H1 (cell line): ENCODE measurements at regions not wholly inside any gene's neighbourhood (a gene's known extent, or its start where the extent isn't known, plus 50 kb on each side); places are given as distances from the start of the nearest gene placed in this dataset.

Experiments used
- CTCF ChIA-PET: fragments of 300-600 bp; sonication (Branson Sonifier 250); formaldehyde crosslinking; loops from one replicate; lab custom pipeline; 2021; ENCODE audit not compliant: partially characterized antibody; lab: Charles Lee
- POLR2A ChIA-PET: fragments of 300-600 bp; sonication (Branson Sonifier 250); formaldehyde crosslinking; loops from one replicate; lab custom pipeline; 2021; ENCODE audit warnings: inconsistent platforms; ENCODE audit not compliant: partially characterized antibody; lab: Charles Lee
- DNase-seq, 2 experiments: peaks; one replicate each; pipeline versions ENCODE4 v3.0.0 to v3.0.0-alpha.2; 2010 to 2022; ENCODE audit warnings: low spot score in 2 of 2, low read depth in 1 of 2, mixed read lengths in 1 of 2
- FAIRE-seq: peaks from 2 replicates; lab custom pipeline; 2011; peaks lifted over from hg19 to GRCh38; lab: Jason Lieb, UNC
- H2AFZ ChIP-seq: 2 replicates; pipeline ENCODE4 v1.8.1; 2012; ENCODE audit warnings: low read length, inconsistent platforms
- H2AK5ac ChIP-seq: 2 replicates; pipeline ENCODE4 v1.6.1; 2013; ENCODE audit warnings: low read depth, low read length
- H2BK120ac ChIP-seq: replicated peaks from 2 replicates; pipeline ENCODE3; 2013; ENCODE audit warnings: low read depth, low read length, inconsistent platforms
- H2BK12ac ChIP-seq: 2 replicates; pipeline ENCODE4 v1.6.1; 2013; ENCODE audit warnings: low read depth, low read length
- H2BK15ac ChIP-seq: 2 replicates; pipeline ENCODE4 v1.6.1; 2013; ENCODE audit warnings: low read length
- H2BK20ac ChIP-seq: 2 replicates; pipeline ENCODE4 v1.6.1; 2013; ENCODE audit warnings: low read length
- H2BK5ac ChIP-seq: 2 replicates; pipeline ENCODE4 v1.6.1; 2013; ENCODE audit warnings: low read depth, low read length
- H3K14ac ChIP-seq: 2 replicates; pipeline ENCODE4 v1.6.1; 2013; ENCODE audit warnings: inconsistent platforms; ENCODE audit not compliant: insufficient read length
- H3K18ac ChIP-seq: 2 replicates; pipeline ENCODE4 v1.6.1; 2013; ENCODE audit warnings: low read length; ENCODE audit errors: extremely low read depth
- H3K23ac ChIP-seq: 2 replicates; pipeline ENCODE4 v1.6.1; 2013; ENCODE audit warnings: inconsistent platforms; ENCODE audit not compliant: insufficient read length
- H3K23me2 ChIP-seq: 2 replicates; pipeline ENCODE4 v1.6.1; 2013; ENCODE audit warnings: low read depth, low read length
- H3K27ac ChIP-seq: 2 replicates; pipeline ENCODE4 v1.6.1; 2011; ENCODE audit warnings: low read depth, low read length, inconsistent platforms
- H3K27me3 ChIP-seq, 4 experiments: replicated peaks in 1 of 4; 1 replicate in 1 of 4; 2 replicates in 3 of 4; pipeline versions ENCODE4 v1.6.1 to v1.8.1; 2011 to 2013; ENCODE audit warnings: low read length in 3 of 4, mild to moderate bottlenecking in 3 of 4, inconsistent platforms in 2 of 4, mixed read lengths in 2 of 4, moderate library complexity in 1 of 4; ENCODE audit not compliant: control insufficient read depth in 3 of 4, insufficient read depth in 3 of 4; ENCODE audit errors: extremely low read depth in 1 of 4
- H3K36me3 ChIP-seq, 4 experiments: 2 replicates each; pipeline versions ENCODE4 v1.6.1 to v1.8.1; 2011 to 2013; ENCODE audit warnings: mild to moderate bottlenecking in 4 of 4, low read length in 3 of 4, moderate library complexity in 2 of 4, control low read depth in 1 of 4, inconsistent platforms in 1 of 4; ENCODE audit not compliant: insufficient read depth in 4 of 4, control insufficient read depth in 2 of 4
- H3K4ac ChIP-seq: replicated peaks from 2 replicates; pipeline ENCODE3; 2013; ENCODE audit warnings: low read length, low read depth, mixed read lengths, inconsistent platforms; ENCODE audit not compliant: insufficient read length
- H3K4me1 ChIP-seq, 4 experiments: replicated peaks in 1 of 4; 1 replicate in 1 of 4; 2 replicates in 3 of 4; pipeline versions ENCODE4 v1.6.1 to v1.8.1; 2011 to 2013; ENCODE audit warnings: low read length in 3 of 4, inconsistent platforms in 2 of 4, mixed read lengths in 1 of 4; ENCODE audit not compliant: insufficient read depth in 4 of 4, control insufficient read depth in 3 of 4
- H3K4me2 ChIP-seq, 2 experiments: 2 replicates each; pipeline versions ENCODE4 v1.6.1 to v1.8.1; 2011 to 2013; ENCODE audit warnings: low read depth in 2 of 2, low read length in 2 of 2, control low read depth in 1 of 2, inconsistent platforms in 1 of 2, mild to moderate bottlenecking in 1 of 2; ENCODE audit not compliant: insufficient read depth in 1 of 2
- H3K4me3 ChIP-seq, 4 experiments: fragments of 200-600, 300-600 bp in 1 of 4; sonication (generic), shearing (Covaris generic), sonication (Bioruptor Twin) in 1 of 4; 2 replicates each; pipeline versions ENCODE4 v1.5.1 to v1.8.1; 2011 to 2016; ENCODE audit warnings: low read length in 4 of 4, low read depth in 3 of 4, control low read depth in 2 of 4, inconsistent platforms in 2 of 4, mild to moderate bottlenecking in 2 of 4, mixed read lengths in 1 of 4, moderate library complexity in 1 of 4; ENCODE audit not compliant: insufficient read depth in 2 of 4; ENCODE audit errors: extremely low read depth in 1 of 4
- H3K56ac ChIP-seq: replicated peaks from 2 replicates; pipeline ENCODE3; 2013; ENCODE audit warnings: low read depth, mild to moderate bottlenecking, mixed read lengths, low read length, inconsistent platforms; ENCODE audit not compliant: insufficient read length
- H3K79me1 ChIP-seq: 2 replicates; pipeline ENCODE4 v1.6.1; 2013; ENCODE audit warnings: low read depth, low read length, control low read depth
- H3K79me2 ChIP-seq, 2 experiments: 2 replicates each; pipeline versions ENCODE4 v1.6.1 to v1.8.1; 2012 to 2013; ENCODE audit warnings: low read length in 2 of 2, mild to moderate bottlenecking in 2 of 2, inconsistent platforms in 1 of 2; ENCODE audit not compliant: insufficient read depth in 2 of 2, control insufficient read depth in 1 of 2
- H3K9ac ChIP-seq, 4 experiments: replicated peaks in 1 of 4; 1 replicate in 1 of 4; 2 replicates in 3 of 4; pipeline versions ENCODE4 v1.6.1 to v1.8.1; 2011 to 2013; ENCODE audit warnings: low read depth in 3 of 4, low read length in 3 of 4, control low read depth in 2 of 4, mild to moderate bottlenecking in 2 of 4, moderate library complexity in 2 of 4, inconsistent platforms in 1 of 4; ENCODE audit errors: extremely low read depth in 1 of 4
- H3K9me3 ChIP-seq, 2 experiments: 2 replicates each; pipeline versions ENCODE4 v1.6.1 to v1.8.1; 2012 to 2013; ENCODE audit warnings: mild to moderate bottlenecking in 2 of 2, moderate library complexity in 2 of 2, control low read depth in 1 of 2, inconsistent platforms in 1 of 2, low read depth in 1 of 2, low read length in 1 of 2, mixed read lengths in 1 of 2; ENCODE audit not compliant: insufficient read depth in 2 of 2
- H4K20me1 ChIP-seq, 2 experiments: replicated peaks in 1 of 2; 2 replicates each; pipeline versions ENCODE3 to v1.8.1; 2011 to 2013; ENCODE audit warnings: inconsistent platforms in 2 of 2, low read length in 2 of 2, mild to moderate bottlenecking in 1 of 2; ENCODE audit not compliant: insufficient read depth in 2 of 2, control insufficient read depth in 1 of 2
- H4K5ac ChIP-seq: 2 replicates; pipeline ENCODE4 v1.6.1; 2013; ENCODE audit warnings: low read length, low read depth, mixed read lengths, inconsistent platforms; ENCODE audit not compliant: insufficient read length
- H4K8ac ChIP-seq: 2 replicates; pipeline ENCODE4 v1.8.0; 2013; ENCODE audit warnings: mild to moderate bottlenecking, moderate library complexity, low read length, inconsistent platforms; ENCODE audit not compliant: insufficient read depth; ENCODE audit errors: extremely low read depth
- H4K91ac ChIP-seq: replicated peaks from 2 replicates; pipeline ENCODE3; 2013; ENCODE audit warnings: low read length, mixed read lengths, inconsistent platforms; ENCODE audit not compliant: insufficient read length
- ATF2 ChIP-seq: IDR thresholded peaks from 2 replicates; pipeline ENCODE4 v1.6.1; 2012; ENCODE audit warnings: low read length, inconsistent platforms
- CTBP2 ChIP-seq: IDR thresholded peaks from 2 replicates; pipeline ENCODE4 v1.7.0; 2011; ENCODE audit warnings: borderline replicate concordance, mild to moderate bottlenecking, moderate library complexity, mixed read lengths, low read length; ENCODE audit not compliant: insufficient read depth, insufficient read length
- GABPA ChIP-seq: IDR thresholded peaks from 2 replicates; pipeline ENCODE4 v1.6.1; 2011; ENCODE audit warnings: mild to moderate bottlenecking, low read length, moderate library complexity, borderline replicate concordance; ENCODE audit not compliant: insufficient read depth
- GTF2F1 ChIP-seq: IDR thresholded peaks from 2 replicates; pipeline ENCODE4 v1.6.1; 2012; ENCODE audit warnings: low read depth, low read length, improper control_type of control experiment, borderline replicate concordance
- RNF2 ChIP-seq: fragments of 200-900, 300-1000 bp; sonication (generic); IDR thresholded peaks from 2 replicates; pipeline ENCODE4 v1.7.1; 2016; ENCODE audit warnings: borderline replicate concordance, low read depth, mild to moderate bottlenecking, antibody characterized with exemption, low read length; ENCODE audit not compliant: poor library complexity, severe bottlenecking; ENCODE audit errors: missing control alignments
- SIRT6 ChIP-seq: IDR thresholded peaks from one replicate; pipeline ENCODE4 v1.7.1; 2012; ENCODE audit warnings: low read length, inconsistent platforms
- SP2 ChIP-seq: IDR thresholded peaks from 2 replicates; pipeline ENCODE4 v1.6.1; 2012; ENCODE audit warnings: mild to moderate bottlenecking, low read length, inconsistent platforms
- WGBS, 2 experiments: shearing (Covaris generic) in 1 of 2; methylation state at CpG; one replicate each; pipeline versions ENCODE4 v1.1.6 to v1.1.7; 2013 to 2015; ENCODE audit warnings: low lambda C conversion rate in 2 of 2, mixed read lengths in 2 of 2, inconsistent platforms in 1 of 2, low coverage in 1 of 2, missing lambda C conversion rate in 1 of 2; ENCODE audit not compliant: insufficient replicate concordance in 2 of 2, insufficient coverage in 1 of 2, insufficient read length in 1 of 2; ENCODE audit errors: extremely low coverage in 1 of 2, missing lambda C conversion rate in 1 of 2; 5-methylcytosine and 5-hydroxymethylcytosine counted together
- TF ChIP-seq, protein P1 (sequence below), 3 experiments: IDR thresholded peaks; 1 replicate in 2 of 3; 2 replicates in 1 of 3; pipeline versions ENCODE4 v1.5.1 to v1.6.1; 2011; ENCODE audit warnings: low read length in 3 of 3, mild to moderate bottlenecking in 3 of 3, inconsistent platforms in 2 of 3, low read depth in 1 of 3, moderate library complexity in 1 of 3; ENCODE audit not compliant: insufficient read depth in 1 of 3; ENCODE audit errors: control extremely low read depth in 1 of 3

DNA sequence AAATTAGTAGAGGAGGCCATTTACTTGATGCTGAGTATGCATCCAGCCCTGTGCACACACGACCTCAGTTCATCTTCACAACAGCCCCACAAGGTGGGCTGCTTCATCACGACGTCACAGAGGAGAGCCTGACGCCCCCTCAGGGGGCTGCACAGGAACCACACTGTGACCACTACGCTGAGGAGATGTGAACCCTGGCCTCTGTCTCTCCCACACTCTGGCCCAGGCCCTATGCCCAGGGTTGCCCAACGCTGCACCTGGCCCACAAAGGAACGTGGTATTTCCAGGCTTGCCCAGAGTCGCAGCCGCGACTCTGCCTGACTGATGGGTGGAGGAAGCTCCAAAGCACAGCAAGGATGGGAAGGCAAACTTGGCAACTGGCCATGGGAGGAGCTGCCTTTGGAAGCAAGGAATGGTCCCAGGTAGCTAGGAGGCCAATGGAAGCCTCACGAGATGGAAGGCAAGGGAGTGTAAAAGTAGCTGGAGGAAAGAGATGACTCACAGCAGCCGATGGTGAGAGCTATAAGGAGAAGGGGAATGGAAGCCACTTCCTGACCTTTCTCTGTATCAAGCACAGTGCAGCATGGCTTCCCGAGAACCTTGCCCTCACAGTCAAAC lies 226.0 kb downstream of the KLF13 start:
- 92% methylated on average over 12 of the region's 13 CpGs; no CpG with 5 or more reads in 1 of the 2 experiments for WGBS, 2 experiments
- Histone ChIP-seq H3K23me2 (no peaks in the 10 kb centered on the region), H3K27me3 (no peaks in the 10 kb centered on the region), H2BK5ac (no peak overlapping the region), H2AK5ac (0 out of 2 replicates have a peak overlapping the region, but pooled peaks have one; percentile 53), H3K4me1 (no peaks in the 10 kb centered on the region), H2AFZ (no peak overlapping the region), H3K14ac (no peak overlapping the region), H2BK15ac (no peak overlapping the region), H3K36me3 (no peaks in the 10 kb centered on the region), H2BK120ac (no peak overlapping the region), H3K4me2 (no peak overlapping the region), H3K23ac (no peak overlapping the region), H3K79me2 (no peaks in the 10 kb centered on the region), H4K20me1 (no peaks in the 10 kb centered on the region), H3K9me3 (no peaks in the 10 kb centered on the region), H4K5ac (no peak overlapping the region), H3K9ac (no peak overlapping the region), H3K4me3 (no peak overlapping the region), H3K27ac (no peak overlapping the region), H3K18ac (no peak overlapping the region), H3K4ac (no peak overlapping the region), H3K79me1 (no peaks in the 10 kb centered on the region), H4K91ac (no peak overlapping the region), H4K8ac (no peak overlapping the region), H2BK20ac (no peak overlapping the region), H2BK12ac (no peak overlapping the region), H3K56ac (no peak overlapping the region)
- POLR2A ChIA-PET: no interaction called here
- no peak for FAIRE-seq
- no peak for DNase-seq
- CTCF ChIA-PET: no interaction called here
- TF ChIP-seq GABPA (no peak), SP2 (no peak), GTF2F1 (no peak), SIRT6 (no peak), CTBP2 (no peak), ATF2 (no peak), RNF2 (no peak)
- TF ChIP-seq, protein P1, sequence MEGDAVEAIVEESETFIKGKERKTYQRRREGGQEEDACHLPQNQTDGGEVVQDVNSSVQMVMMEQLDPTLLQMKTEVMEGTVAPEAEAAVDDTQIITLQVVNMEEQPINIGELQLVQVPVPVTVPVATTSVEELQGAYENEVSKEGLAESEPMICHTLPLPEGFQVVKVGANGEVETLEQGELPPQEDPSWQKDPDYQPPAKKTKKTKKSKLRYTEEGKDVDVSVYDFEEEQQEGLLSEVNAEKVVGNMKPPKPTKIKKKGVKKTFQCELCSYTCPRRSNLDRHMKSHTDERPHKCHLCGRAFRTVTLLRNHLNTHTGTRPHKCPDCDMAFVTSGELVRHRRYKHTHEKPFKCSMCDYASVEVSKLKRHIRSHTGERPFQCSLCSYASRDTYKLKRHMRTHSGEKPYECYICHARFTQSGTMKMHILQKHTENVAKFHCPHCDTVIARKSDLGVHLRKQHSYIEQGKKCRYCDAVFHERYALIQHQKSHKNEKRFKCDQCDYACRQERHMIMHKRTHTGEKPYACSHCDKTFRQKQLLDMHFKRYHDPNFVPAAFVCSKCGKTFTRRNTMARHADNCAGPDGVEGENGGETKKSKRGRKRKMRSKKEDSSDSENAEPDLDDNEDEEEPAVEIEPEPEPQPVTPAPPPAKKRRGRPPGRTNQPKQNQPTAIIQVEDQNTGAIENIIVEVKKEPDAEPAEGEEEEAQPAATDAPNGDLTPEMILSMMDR (IDR thresholded peaks at IDR 0.05; ENCODE audit: control extremely low read depth in 1 of 3, insufficient read depth in 1 of 3, low read depth in 1 of 3, low read length in 3 of 3): no peak
